Loucy (cell line): ENCODE measurements at regions not wholly inside any gene's neighbourhood (a gene's known extent, or its start where the extent isn't known, plus 50 kb on each side); places are given as distances from the start of the nearest gene placed in this dataset.

Experiments
- H2AFZ ChIP-seq: fragments of 200-600 bp; sonication (generic); 2 replicates; pipeline ENCODE4 v1.6.0; 2016; ENCODE audit warnings: antibody characterized with exemption, mild to moderate bottlenecking, low read length, moderate library complexity
- H3F3A ChIP-seq: fragments of 200-600 bp; 2 replicates; pipeline ENCODE4 v1.6.0; 2016; ENCODE audit warnings: antibody characterized with exemption, low read depth, mild to moderate bottlenecking
- H3K27me3 ChIP-seq: fragments of 200-600 bp; sonication (generic); 2 replicates; pipeline ENCODE4 v1.6.1; 2014; ENCODE audit warnings: low read length, mild to moderate bottlenecking; ENCODE audit not compliant: insufficient read depth, poor library complexity, severe bottlenecking
- H3K36me3 ChIP-seq: fragments of 200-600 bp; sonication (generic); 2 replicates; pipeline ENCODE4 v1.6.1; 2016; ENCODE audit warnings: low read length; ENCODE audit not compliant: insufficient read depth
- H3K4me1 ChIP-seq: fragments of 200-600 bp; sonication (generic); 2 replicates; pipeline ENCODE4 v1.5.1; 2014; ENCODE audit warnings: low read length, mild to moderate bottlenecking; ENCODE audit not compliant: insufficient read depth, poor library complexity, severe bottlenecking
- H3K4me2 ChIP-seq: fragments of 200-600 bp; sonication (generic); 2 replicates; pipeline ENCODE4 v1.6.0; 2014; ENCODE audit warnings: antibody characterized with exemption, low read length, low read depth, mild to moderate bottlenecking; ENCODE audit not compliant: poor library complexity, severe bottlenecking
- H3K4me3 ChIP-seq: fragments of 200-600 bp; sonication (generic); 2 replicates; pipeline ENCODE4 v1.5.1; 2014; ENCODE audit warnings: low read length, mild to moderate bottlenecking, mixed read lengths; ENCODE audit not compliant: poor library complexity, severe bottlenecking
- H3K79me2 ChIP-seq: fragments of 200-600 bp; sonication (generic); 2 replicates; pipeline ENCODE4 v1.6.1; 2014; ENCODE audit warnings: low read length; ENCODE audit not compliant: insufficient read depth
- H3K9ac ChIP-seq: fragments of 200-600 bp; sonication (generic); 2 replicates; pipeline ENCODE4 v1.6.0; 2014; ENCODE audit warnings: mild to moderate bottlenecking, low read depth, low read length, moderate library complexity; ENCODE audit not compliant: poor library complexity, severe bottlenecking
- H3K9me2 ChIP-seq: fragments of 200-600 bp; sonication (generic); replicated peaks from 2 replicates; pipeline ENCODE4 v1.6.1; 2016; ENCODE audit warnings: low read depth, low read length, mixed read lengths
- H3K9me3 ChIP-seq: fragments of 200-600 bp; sonication (generic); 2 replicates; pipeline ENCODE4 v1.6.1; 2014; ENCODE audit warnings: mild to moderate bottlenecking, antibody characterized with exemption, low read length, low read depth; ENCODE audit not compliant: insufficient read depth
- H4K20me1 ChIP-seq: fragments of 200-600 bp; sonication (generic); 2 replicates; pipeline ENCODE4 v1.6.0; 2014; ENCODE audit warnings: antibody characterized with exemption, low read length, mild to moderate bottlenecking; ENCODE audit not compliant: insufficient read depth, poor library complexity, severe bottlenecking
- EZH2phosphoT487 ChIP-seq: fragments of 200-600 bp; IDR thresholded peaks from 2 replicates; pipeline ENCODE4 v1.6.1; 2018; ENCODE audit warnings: antibody characterized with exemption, mild to moderate bottlenecking, moderate library complexity, borderline replicate concordance
- TF ChIP-seq, protein P1 (sequence below): fragments of 200-600 bp; sonication (generic); conservative IDR thresholded peaks from 2 replicates; pipeline ENCODE4 v1.5.1; 2014; ENCODE audit warnings: mild to moderate bottlenecking, antibody characterized with exemption, low read length

DNA sequence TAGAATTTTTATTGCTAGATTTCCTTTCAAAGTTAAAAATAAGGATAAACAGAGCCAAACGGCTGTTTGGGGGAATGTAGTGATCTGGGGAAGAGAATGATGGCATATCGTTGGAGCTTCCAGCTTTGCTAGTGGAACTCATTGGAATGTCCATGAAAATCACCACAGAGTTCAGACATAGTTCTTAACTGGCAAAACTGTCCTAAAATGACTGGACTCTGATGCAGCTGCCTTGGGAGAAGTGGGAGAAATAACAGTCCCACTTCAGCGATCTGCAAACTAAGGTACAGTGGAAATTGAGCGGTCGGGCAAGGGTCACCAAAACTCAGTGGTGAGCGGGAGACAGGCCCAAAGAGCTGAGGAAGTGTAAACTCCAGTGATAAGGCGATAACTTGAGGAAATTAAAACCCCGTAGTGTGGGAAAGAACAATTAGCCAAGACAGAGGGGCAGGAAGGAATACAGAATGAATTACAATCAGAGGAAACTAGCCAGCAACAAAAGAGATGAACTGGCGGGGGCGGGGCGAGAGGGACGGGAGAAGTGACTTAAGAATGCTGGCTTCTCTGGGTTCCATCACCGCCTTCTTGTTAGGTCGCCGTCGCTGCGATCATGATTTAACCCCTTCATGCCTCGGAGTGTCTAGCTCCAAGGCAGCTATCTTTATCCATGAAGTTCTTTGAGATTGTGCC, 89.8 kb upstream of the ARHGAP29 start:
- no peak overlapping the region for H2AFZ ChIP-seq
- no peaks in the 10 kb centered on the region for H3K79me2 ChIP-seq
- peaks cover 9% of the 10 kb centered on the region for H3K4me1 ChIP-seq
- no peaks in the 10 kb centered on the region for H3F3A ChIP-seq
- H3K9ac ChIP-seq: no peak overlapping the region
- H3K4me3 ChIP-seq: no peak overlapping the region
- TF ChIP-seq, protein P1, sequence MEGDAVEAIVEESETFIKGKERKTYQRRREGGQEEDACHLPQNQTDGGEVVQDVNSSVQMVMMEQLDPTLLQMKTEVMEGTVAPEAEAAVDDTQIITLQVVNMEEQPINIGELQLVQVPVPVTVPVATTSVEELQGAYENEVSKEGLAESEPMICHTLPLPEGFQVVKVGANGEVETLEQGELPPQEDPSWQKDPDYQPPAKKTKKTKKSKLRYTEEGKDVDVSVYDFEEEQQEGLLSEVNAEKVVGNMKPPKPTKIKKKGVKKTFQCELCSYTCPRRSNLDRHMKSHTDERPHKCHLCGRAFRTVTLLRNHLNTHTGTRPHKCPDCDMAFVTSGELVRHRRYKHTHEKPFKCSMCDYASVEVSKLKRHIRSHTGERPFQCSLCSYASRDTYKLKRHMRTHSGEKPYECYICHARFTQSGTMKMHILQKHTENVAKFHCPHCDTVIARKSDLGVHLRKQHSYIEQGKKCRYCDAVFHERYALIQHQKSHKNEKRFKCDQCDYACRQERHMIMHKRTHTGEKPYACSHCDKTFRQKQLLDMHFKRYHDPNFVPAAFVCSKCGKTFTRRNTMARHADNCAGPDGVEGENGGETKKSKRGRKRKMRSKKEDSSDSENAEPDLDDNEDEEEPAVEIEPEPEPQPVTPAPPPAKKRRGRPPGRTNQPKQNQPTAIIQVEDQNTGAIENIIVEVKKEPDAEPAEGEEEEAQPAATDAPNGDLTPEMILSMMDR: no peak
- TF ChIP-seq EZH2phosphoT487: no peak
- no peak overlapping the region for H3K4me2 ChIP-seq
- no peaks in the 10 kb centered on the region for H3K27me3 ChIP-seq
- no peaks in the 10 kb centered on the region for H4K20me1 ChIP-seq
- no peaks in the 10 kb centered on the region for H3K36me3 ChIP-seq
- no peaks in the 10 kb centered on the region for H3K9me3 ChIP-seq
- H3K9me2 ChIP-seq: no peaks in the 10 kb centered on the region

DNA sequence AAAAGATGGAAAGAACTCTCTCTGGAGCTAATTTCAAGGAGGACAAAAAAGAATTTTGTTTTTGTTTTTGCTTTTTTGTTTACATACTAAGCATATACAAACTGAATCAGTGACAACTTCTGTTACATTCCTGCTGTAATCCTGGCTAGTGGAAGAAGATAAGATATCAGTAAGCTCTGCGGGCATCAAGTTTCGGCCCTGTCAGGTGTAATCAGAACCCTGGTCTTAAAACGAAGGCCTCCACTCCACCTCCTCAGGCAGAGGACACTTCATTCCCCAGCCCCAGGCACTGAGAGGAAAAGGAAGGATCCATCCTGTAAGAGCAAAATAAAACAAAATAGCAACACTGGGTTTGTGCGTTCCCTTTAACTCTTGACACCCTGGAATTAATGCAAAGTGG, 88.9 kb upstream of the ARHGAP29 start:
- Histone ChIP-seq H3K9me2 (no peaks in the 10 kb centered on the region), H3K9me3 (no peaks in the 10 kb centered on the region), H3K79me2 (no peaks in the 10 kb centered on the region), H3K4me1 (peaks cover 9% of the 10 kb centered on the region), H3K4me3 (no peak overlapping the region), H3K27me3 (no peaks in the 10 kb centered on the region), H3F3A (no peaks in the 10 kb centered on the region), H3K4me2 (no peak overlapping the region), H4K20me1 (no peaks in the 10 kb centered on the region), H3K9ac (no peak overlapping the region), H2AFZ (no peak overlapping the region), H3K36me3 (no peaks in the 10 kb centered on the region)
- TF ChIP-seq, protein P1: no peak
- TF ChIP-seq EZH2phosphoT487: no peak

DNA sequence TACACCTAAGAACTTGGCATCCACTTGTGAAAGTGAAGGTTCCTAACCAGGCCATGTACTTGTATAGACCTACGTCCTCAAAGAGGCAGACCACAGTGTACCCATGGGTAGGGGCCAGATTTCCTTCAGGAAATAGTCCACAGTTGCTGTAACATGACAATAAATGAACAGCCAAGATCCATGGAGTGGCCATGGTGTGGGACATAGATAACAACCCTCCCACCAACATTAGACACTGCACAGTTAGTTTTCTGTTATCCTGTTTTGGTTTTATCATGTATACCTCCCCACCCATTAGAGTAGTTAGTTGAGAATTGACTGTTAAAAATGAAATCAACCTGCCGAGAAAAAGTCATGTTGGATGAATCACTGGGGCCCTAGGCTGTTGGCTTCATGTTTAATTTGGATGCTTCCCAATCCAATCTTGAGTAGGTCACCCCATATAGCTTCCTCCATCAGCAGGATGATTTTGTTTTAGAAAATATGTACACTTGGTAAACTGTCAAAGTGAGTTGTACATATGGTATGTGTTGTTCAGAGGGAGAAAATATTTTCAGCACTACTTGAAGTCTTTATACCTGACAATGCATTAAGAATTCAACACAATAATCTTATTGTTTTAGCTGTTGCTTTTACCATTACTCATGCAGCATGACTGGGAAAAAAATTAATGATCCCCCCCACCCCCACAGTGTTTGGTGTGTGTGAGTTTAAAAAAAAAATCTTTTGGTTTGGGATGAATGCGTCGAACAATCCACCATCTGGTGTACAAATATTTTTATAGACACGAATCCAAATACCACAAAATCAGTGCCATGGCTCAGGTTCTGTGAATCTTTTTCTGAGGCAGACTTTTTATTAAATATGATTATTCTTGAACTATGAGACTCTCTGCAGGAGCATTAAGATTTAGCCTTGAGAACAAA, 88.3 kb upstream of the ARHGAP29 start:
- Histone ChIP-seq H4K20me1 (no peaks in the 10 kb centered on the region), H3K9ac (no peak overlapping the region)

More for the DNA sequence above, 88.3 kb upstream of the ARHGAP29 start:
- H3K9me2 ChIP-seq: no peaks in the 10 kb centered on the region
- no peak overlapping the region for H3K4me3 ChIP-seq
- no peaks in the 10 kb centered on the region for H3K79me2 ChIP-seq
- no peak overlapping the region for H3K4me2 ChIP-seq
- H3F3A ChIP-seq: no peaks in the 10 kb centered on the region
- H3K27me3 ChIP-seq: no peaks in the 10 kb centered on the region
- peaks cover 9% of the 10 kb centered on the region for H3K4me1 ChIP-seq
- TF ChIP-seq, protein P1: no peak
- no peak for TF ChIP-seq EZH2phosphoT487
- H3K36me3 ChIP-seq: no peaks in the 10 kb centered on the region
- H2AFZ ChIP-seq: no peak overlapping the region
- H3K9me3 ChIP-seq: no peaks in the 10 kb centered on the region
